ENCODE measurements at regions not wholly inside any gene's neighbourhood (a gene's known extent, or its start where the extent isn't known, plus 50 kb on each side); places are given as distances from the start of the nearest gene placed in this dataset.
"Not testable (repeated sequence)": the region's sequence is repeated elsewhere in the genome, so short reads cannot be mapped to it uniquely, and the experiment has no call there.

DNA sequence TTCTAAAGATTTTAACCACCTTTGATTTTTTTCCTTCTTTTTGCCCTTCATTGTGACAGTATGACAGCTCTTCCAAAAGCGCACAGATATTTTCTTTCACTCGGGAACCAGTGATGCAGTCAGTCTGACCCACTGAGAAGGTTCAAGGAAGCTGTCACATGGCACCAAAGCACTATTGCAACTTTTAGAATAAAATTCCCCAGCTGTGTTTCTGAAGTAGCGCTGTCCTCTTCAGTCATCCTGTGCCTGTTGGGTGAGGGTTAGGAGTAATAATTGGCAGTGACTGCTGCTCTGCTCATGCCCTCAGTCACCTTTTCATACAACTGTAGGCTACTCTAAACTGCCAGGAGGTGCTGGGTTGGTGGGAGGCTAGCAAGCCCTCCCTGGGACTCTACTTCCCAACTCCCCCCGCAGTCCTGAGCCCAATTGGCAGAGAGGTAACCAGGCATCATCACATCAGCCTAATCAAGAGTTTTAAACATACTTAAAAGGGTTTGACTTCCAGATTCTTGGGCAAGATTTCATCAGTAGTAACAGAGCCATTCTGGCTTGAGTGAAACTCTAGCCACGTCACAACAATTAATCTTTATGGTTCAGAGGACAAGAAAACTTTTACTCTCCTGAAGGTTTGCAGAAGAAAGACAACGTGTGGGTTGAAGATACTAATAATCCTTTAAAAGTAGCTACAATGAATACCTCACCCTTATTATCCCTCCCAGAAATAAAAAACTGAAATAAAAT, 473.3 kb downstream of the FBXO15 start:
- no peak for DNase-seq

DNA sequence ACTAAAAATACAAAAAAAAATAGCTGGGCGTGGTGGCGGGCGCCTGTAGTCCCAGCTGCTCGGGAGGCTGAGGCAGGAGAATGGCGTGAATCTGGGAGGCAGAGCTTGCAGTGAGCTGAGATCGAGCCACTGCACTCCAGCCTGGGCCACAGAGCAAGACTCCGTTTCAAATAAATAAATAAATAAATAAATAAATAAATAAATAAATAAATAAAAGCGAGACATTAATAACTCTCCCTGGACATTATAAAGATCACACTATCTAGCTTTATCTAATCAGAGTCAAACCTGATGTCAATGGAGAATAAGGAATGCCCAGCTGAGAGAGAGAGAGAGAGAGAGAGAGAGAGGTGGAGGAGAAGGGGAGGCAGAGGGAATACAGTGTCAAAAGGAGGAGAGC, 476.2 kb downstream of the FBXO15 start:
- DNase-seq, result not testable (repeated sequence)

DNA sequence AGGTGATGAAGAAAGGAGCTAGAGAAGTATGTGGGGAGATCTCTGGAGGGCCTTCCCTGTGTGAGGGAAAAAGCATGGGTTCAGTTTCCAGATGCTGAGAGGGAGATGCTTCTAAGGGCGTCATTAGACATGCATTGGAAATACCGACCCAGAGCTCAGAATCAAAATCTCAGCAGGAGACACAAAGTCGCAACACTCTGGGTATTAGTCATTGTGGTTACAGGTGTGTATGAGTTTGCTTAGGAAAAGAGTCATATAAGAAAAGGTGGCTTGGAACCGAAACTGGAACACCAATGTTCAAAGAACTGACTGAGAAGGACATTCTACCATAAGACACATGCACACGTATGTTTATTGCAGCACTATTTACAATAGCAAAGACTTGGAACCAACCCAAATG, 477.1 kb downstream of the FBXO15 start:
- DNase-seq, result no peak

DNA sequence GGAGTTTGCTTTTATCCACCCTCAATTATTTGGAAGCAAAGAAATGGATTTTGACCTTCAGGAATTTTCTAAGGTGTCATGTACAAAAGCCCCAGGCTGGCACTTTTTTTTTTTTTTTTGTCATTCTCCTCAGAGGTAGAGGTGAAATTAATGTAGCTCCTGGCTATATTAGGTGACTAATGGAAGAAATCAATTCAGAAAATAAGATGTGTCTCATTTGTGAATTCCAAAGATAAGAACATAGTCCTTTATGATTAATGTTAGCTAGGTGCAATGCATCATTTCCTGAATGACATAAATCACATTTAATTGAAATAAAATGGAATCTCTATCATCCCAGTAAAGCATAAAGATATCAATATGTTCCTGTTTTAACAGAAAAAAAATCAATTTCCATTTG, 477.6 kb downstream of the FBXO15 start:
- DNase-seq, result no peak

DNA sequence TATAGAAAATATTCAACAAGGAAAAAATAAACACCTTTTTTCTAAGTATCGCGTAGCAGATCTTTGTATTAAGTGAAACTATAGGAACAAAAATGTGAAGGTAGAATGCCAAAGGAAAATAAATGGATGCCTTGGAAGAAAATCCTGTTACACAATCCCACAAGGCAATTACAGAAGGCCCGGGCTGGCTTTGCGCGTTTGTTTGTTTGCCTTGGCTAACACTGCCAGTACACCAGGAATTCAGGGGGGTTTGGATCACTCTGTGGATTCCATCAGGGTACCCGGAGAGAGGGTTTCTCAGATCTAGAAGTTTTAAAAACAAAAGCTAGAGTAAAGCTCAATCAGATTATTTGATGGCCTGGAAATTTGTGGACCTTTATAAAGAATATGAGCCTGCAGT, 478.3 kb downstream of the FBXO15 start:
- no peak for DNase-seq

DNA sequence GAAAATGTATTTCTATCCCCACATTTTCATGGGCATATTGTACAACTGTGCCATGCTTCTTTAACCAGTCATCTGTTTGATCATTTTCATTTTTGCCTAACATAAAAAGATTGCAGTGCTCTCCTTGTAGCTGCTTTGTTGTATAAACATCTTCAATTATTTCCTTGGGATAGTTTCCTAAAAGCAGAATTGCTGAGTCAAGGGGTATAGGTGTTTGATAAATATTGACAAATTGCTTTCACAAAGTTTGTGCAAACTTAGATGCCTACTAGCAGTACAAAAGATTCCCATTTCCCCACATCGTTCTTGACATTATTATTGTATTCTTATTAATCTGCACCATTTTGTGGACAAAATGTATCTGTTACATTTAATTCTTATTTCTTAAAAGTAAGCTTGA, 479.6 kb downstream of the FBXO15 start:
- DNase-seq, result no peak

DNA sequence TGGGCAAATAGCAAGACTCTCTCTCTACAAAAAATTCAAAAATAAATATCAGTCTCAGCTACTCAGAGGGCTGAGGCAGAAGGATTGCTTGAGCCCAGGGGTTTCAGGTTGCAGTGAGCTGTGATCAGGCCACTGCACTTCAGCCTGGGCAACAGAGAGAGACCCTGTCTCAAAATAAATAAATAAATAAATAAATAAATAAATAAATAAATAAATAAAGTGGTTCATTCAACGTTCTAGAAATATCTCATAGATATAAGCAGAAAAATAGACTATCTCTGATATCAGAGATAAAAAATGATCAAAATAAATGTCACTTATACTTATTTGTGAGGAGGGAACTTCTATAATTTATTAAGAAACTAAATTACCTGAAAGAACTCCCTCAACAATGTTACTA, 480.9 kb downstream of the FBXO15 start:
- no peak for DNase-seq

DNA sequence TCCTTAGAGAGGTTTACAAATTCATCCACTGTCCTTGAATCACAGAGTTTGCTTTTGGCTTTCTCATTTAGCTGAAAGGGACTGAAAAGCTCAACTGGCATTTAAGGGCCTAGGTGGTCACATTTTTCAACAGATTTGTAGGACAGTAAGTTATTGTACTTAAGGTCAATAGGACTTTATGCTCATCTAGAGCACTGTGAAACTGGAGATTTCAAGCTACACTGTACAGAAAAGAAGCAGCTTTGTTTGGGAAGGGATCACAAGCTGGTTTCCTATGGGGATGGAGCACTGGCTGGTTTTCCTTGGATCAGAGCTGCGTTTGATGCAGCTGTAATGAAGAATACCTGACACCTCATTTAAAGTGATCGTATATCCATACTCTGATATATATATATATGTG, 482.7 kb downstream of the FBXO15 start:
- DNase-seq, result no peak

DNA sequence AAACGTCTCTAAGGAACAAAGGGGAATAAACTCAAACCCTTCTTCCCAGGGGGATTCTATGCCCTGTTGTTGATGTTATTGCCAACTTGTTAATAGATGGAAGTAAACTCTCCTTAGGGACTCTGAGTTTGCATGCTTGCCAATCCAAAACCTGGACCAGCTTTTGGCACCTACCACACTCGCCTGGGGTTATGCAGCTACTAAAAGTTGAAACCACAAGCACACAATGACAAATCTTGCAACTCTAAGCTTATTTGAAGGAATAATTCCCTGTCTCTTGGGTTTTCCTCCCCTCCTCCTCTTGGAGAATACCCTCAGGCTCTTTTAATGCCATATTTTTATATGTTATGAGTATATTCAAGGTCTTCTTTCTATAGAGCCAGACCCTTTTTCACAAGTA, 484.1 kb downstream of the FBXO15 start:
- no peak for DNase-seq

DNA sequence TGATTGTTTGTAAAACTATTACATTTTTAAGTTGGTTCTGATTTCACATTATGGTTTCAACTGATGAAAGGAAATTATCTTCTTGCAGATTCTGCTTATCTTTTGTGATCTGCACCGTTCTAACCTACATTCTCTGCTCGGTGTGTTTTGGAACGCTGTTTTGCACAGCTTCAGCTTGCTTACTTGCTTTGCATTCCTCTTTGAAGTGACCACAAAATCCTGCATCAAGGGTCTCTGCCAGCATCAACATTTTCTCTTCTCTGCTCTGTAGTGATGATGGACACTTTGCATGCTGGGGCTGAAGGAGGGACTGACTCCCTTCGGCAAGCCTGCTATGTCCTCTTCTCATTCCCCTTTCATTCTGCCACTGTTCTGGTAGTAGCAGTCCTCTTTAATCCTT, 485.2 kb downstream of the FBXO15 start:
- no peak for DNase-seq

DNA sequence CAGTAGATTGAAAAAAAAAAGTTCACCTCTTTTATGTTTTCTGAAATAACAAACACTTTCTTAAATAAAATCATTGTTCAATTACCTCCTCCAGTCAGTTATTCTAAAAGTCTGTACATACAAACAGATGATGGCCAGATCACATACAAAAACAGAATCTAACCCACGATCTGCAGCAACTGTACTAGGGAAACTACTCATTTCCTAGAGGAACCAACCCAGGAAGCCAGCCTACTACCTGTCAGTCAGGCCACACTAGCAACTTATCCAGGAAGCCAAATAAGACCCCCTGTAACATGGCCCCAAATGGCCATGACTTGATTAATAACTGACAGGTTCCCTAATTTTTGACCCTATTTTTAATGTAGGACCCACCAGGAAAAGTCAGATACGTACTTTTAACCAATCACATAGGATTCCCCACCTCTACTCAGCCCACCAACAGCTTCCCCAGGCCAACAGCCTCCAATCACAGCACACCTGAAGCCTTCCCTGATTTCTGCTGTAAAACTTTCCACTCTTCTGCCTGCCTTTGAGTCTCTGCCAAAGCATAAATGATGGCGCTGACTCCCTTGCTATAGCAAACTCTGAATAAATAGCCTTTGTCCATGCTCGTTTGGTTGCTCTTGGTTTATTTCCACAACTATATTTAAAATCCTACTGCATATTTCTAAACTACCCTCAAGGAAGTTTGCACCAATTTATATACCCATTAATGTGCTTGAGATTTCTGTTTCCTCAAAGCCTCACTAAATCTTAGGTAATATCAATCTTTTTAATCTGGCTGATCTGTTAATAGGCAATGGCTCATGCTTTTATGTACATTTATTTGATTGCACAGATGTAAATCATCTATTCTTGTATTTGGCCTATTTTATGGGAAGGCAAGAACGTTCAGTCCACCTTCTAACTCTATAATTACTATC, 486.4 kb downstream of the FBXO15 start:
- no peak for DNase-seq

DNA sequence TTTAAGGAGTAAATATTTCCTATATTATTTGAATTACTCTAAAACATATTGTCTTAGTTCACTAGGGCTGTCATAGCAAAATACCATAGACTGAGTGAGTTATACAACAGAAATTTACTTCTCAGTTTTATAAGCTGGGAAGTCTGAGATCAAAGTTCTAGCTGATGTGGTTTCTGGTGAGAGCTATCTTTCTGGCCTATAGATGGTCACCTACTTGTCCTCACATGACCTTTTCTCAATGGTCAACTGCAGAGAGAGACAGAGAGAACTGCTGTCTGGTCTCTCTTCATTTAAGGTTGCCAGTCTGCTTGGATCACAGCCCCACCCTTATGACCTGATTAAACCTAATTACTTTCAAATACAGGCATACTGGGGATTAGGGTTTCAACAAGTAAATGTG, 490.9 kb downstream of the FBXO15 start:
- DNase-seq, result no peak

DNA sequence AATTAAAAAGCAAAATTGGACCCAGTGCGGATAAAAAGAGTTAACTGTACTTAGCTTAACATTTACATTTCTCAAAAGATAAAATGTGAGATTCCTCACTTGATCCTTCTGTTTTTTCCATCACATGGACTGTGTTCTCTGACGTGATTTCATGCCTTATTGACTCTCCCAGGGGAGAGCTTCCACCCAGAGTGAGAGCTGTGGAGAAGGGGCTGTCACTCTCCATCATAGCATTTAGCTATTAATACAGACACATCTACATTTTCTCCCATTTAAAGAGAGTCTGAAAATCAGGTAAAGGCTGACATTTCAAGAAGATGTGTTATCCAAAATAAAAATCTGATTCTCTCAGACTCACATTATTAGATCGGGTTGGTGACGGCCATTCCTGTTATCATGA, 493.8 kb downstream of the FBXO15 start:
- no peak for DNase-seq

DNA sequence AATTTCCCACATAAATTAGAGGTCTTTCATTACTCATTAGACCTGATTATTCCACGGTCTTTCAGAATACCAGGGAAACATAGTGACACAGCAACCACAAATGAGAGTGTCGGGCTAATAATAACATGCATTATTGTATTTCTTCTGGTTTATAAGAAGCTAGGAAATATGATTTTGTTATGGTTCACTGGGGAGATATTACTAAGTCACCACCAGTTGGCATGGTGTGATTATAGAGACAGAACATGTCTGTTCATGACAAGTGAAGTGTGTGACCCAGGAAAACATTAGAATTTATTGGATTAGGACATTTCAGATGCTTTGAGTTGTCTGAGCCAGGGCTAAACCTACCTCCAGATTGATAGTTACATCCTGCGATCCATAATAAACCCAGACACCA, 494.4 kb downstream of the FBXO15 start:
- DNase-seq, result no peak

DNA sequence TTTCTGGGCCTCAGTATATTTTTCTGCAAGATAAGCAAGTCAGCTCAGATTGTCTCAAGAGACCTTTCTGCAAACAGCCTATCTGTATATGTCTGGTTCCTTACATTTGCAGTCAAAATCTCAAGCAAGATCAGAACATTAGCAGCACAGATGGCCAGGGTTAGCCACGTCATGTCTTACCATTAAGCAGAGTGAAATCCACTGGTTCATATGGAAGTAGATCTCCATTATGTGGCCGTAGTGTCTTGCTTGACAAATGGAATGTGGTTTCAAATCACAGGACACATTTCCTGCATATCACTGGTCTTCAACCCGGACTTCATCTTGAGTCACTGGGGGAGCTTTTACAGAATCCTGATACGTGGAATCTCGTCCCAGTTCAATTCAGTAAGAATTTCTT, 500.2 kb downstream of the FBXO15 start:
- no peak for DNase-seq

DNA sequence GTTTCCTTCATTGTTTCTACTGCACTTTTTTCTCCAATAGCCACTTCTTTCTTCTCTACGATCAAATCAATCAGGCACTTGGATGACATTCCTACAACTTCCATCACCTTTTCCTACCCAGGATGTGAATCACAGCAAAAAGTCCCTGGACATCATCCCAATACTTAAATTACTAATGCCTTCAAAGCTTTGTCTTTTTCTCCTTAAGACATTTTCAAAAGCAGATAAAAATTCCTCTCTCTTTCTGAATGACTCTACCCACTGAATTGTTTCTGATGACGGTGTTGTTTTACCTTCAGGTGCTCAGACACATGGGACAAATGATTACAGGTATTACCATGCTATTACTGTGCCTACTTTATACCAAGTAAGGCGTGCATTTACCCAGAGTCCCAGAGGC, 500.9 kb downstream of the FBXO15 start:
- no peak for DNase-seq

DNA sequence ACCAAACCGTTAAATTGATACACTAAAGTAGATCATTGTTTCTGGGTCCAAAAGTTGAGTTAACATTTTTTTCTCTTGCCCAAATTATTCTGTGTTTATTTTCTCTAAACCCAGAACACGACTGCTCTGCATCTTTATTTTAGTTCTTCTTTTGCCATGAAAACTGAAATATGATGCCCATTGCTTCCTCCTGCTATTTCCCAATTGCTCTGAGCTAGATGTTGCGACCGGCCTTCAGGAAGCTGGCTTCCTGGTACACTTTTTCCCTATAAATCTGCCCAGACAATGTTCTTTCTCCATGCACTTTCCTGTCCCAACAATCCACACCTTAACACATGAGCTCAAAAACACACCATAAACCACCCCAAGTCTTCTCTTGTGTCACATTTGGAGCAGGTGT, 501.4 kb downstream of the FBXO15 start:
- DNase-seq, result no peak

DNA sequence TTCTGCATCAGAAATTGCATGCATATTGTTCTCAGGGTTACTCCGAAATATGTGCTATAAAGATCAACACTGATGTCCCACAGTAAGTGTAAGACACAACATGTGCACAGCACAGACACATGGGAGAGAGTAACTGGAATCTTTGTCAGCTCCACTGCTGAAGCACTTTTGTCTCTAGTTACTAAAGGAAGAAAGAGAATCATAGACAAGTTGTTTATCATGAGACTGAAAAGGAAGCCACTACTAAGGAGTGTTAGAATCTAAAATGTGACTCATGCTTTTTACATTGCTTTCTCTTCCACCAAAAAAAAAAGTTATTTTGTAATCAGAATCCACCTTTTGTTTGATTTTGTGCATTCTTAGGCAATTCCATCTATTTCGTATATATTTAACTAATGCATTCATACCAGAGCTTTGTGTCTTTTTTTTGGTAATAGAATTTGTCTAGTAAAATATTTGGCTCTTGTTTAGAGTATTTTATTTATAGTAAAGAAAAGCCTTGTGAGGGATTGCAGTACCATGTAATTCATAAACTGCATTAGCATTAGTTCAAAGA, 502.4 kb downstream of the FBXO15 start:
- no peak for DNase-seq

DNA sequence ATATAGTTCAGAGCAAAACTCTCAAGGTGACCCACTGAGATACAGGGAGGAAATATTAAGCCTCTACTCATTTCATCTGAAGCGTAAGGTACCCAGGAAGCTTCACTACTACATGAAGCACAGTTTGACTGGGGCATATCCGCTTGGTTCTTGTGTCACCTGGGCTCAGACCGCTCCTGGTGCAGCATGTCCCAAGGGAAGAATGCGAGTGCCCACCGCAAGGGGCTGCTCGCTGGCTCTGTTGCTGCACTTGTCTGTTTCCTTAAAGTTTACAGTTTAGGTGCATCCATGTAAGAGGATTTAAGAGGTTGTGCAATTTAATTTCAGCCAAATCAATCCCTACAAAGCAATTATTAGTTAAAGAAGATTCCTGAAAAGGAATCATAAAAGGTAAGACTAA, 507.8 kb downstream of the FBXO15 start:
- no peak for DNase-seq

DNA sequence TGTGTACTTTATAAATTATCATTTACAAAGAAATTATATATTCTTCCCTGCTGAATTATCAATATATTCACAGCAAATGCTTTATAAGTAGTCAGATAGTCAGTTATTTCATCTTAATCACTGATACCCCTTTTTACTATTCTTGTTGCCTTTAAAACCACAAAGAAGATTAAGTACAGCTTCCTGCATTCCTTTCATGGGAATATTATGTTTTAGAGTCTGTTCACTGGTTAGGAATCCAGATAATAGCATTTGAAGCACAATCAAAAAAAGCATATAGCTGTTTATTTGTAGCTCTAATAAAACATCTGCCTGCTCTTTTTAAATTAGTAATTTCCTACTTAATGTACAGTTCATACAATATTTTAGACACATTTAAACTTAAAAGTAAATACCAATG, 508.9 kb downstream of the FBXO15 start:
- DNase-seq, result no peak

DNA sequence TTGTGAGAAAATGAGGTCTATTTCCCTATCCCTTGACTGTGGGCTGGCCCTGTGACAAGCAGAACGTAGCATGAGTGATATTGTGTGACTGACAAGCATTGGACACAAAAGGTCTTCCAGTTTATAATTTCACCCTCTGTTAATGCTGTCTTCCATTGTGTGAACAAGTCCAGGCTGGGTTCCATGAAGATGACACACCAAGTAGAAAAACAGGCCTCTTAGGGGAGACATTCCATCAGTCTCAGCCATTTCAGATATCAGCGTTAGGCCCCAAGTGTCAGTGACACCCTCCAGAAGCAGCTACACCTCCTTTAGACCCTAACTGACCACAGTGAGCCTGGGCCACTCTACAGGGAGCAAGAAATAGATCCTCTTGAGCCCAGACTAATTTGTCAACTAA, 511.3 kb downstream of the FBXO15 start:
- no peak for DNase-seq

DNA sequence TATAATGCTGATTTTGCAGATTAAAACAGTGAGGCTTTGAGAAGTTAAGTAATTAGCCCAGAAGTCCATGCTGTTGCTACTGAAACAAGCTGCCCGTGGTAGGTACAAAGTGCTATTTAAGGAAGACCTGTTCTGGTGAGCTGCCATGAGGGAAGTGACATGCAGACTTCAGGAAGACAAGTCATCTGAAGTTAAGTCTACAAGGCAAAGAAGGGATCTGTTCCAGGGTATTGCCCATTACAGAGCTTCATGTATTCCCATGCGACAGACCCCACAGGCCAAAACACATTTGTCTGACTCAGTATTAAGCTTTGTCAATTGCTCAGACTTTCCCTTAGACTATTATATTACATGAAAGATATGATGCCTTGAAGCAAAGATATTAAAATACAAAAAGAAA, 520.8 kb downstream of the FBXO15 start:
- no peak for DNase-seq

DNA sequence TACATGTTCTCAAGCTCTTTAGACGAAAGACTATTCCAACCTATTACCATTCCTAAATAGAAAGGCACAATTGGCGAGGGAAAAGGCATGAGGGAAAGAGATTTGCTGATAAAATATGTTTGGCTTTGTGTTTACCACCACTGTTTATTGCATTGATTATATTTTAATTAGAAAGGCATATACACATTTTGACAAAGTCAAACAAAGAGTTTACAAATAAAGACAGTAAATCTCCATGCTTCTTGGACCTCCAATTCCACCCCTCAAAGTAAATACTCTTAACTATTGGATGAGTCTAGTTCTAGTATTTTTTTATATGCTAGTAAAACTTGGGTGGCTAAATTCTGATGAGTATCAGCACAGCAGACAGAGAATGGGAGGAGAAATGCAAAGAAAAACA, 521.4 kb downstream of the FBXO15 start:
- DNase-seq, result no peak

DNA sequence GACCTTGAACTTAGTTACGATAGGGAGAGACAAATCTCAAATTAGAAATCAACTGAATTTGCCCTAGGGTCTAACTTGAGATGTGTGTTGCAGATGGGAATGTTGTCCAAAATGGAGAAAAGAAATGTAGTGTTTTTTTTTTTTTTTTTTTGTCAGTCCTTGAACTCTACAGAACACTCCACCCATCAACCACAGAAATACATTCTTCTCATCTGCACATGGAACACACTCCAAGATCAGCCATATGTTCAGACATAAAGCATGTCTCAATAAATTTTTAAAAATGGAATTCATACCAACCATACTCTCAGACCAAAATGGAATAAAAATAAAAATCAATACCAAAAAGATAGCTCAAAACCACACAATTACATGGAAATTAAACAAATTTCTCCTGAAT, 526.5 kb downstream of the FBXO15 start:
- no peak for DNase-seq

Measured in hematopoietic multipotent progenitor cell treated with erythropoietin and hydrocortisone succinate and interleukin-3 and kit ligand, for 6 days (in vitro differentiated cells).